HEK293 (cell line): ENCODE measurements at regions not wholly inside any gene's neighbourhood (a gene's known extent, or its start where the extent isn't known, plus 50 kb on each side); places are given as distances from the start of the nearest gene placed in this dataset.
A peak's percentile ranks its signal among the peaks of the same experiment; 100 is the strongest.

Experiments
- CTCF ChIA-PET: fragments of 350-600 bp; formaldehyde crosslinking; extraction: SDS; loops from one replicate; lab custom pipeline; 2021; ENCODE audit warnings: antibody characterized with exemption; lab: Yijun Ruan, JAX
- POLR2A ChIA-PET: fragments of 300-600 bp; formaldehyde crosslinking; extraction: SDS; loops from one replicate; lab custom pipeline; 2020; ENCODE audit warnings: antibody characterized with exemption, inconsistent platforms; lab: Yijun Ruan, JAX
- H3K27ac ChIP-seq: fragments of 200-500 bp; sonication (Bioruptor generic); 2 replicates; pipeline ENCODE4 v1.5.1; 2014; ENCODE audit warnings: low read depth, low read length, control low read depth, inconsistent platforms; ENCODE audit errors: extremely low read depth
- H3K36me3 ChIP-seq, 2 experiments: fragments of 200-500 bp in 1 of 2; sonication (Bioruptor generic) in 1 of 2; 1 replicate in 1 of 2; 2 replicates in 1 of 2; pipeline ENCODE4 v1.5.1; 2014 to 2017; ENCODE audit warnings: inconsistent platforms in 2 of 2, low read length in 2 of 2; ENCODE audit not compliant: control insufficient read depth in 2 of 2, insufficient read depth in 1 of 2
- H3K4me1 ChIP-seq: fragments of 200-500 bp; sonication (Bioruptor generic); 2 replicates; pipeline ENCODE4 v1.5.1; 2014; ENCODE audit warnings: mild to moderate bottlenecking, low read length, inconsistent platforms; ENCODE audit not compliant: control insufficient read depth, insufficient read depth
- H3K4me3 ChIP-seq: 2 replicates; pipeline ENCODE4 v1.5.1; 2011; ENCODE audit warnings: low read depth, mild to moderate bottlenecking, control low read depth, low read length, moderate library complexity
- H3K9me3 ChIP-seq: fragments of 200-500 bp; sonication (Bioruptor generic); 2 replicates; pipeline ENCODE4 v1.5.1; 2014; ENCODE audit warnings: low read depth, low read length, inconsistent platforms; ENCODE audit not compliant: control insufficient read depth, insufficient read depth
- EGR2 ChIP-seq: fragments of 450-650 bp; formaldehyde crosslinking; IDR thresholded peaks from 2 replicates; pipeline ENCODE4 v1.5.1; 2016; ENCODE audit warnings: low read depth, missing biosample characterization, missing genetic modification characterization
- GFI1B ChIP-seq: fragments of 450-650 bp; formaldehyde crosslinking; IDR thresholded peaks from 2 replicates; pipeline ENCODE4 v1.5.1; 2016; ENCODE audit warnings: missing biosample characterization, missing genetic modification characterization
- GLIS1 ChIP-seq: fragments of 450-650 bp; formaldehyde crosslinking; IDR thresholded peaks from 2 replicates; pipeline ENCODE4 v1.5.1; 2016; ENCODE audit warnings: missing biosample characterization, missing genetic modification characterization
- KLF17 ChIP-seq: fragments of 450-650 bp; formaldehyde crosslinking; IDR thresholded peaks from 2 replicates; pipeline ENCODE4 v1.5.1; 2016; ENCODE audit warnings: missing biosample characterization, missing genetic modification characterization
- KLF8 ChIP-seq: fragments of 450-650 bp; formaldehyde crosslinking; IDR thresholded peaks from 2 replicates; pipeline ENCODE4 v1.5.1; 2016; ENCODE audit warnings: missing biosample characterization, missing genetic modification characterization
- OSR2 ChIP-seq: fragments of 450-650 bp; formaldehyde crosslinking; IDR thresholded peaks from 2 replicates; pipeline ENCODE4 v1.5.1; 2016; ENCODE audit warnings: missing biosample characterization, missing genetic modification characterization
- WT1 ChIP-seq: fragments of 450-650 bp; formaldehyde crosslinking; IDR thresholded peaks from 2 replicates; pipeline ENCODE4 v1.5.1; 2016; ENCODE audit warnings: missing biosample characterization, missing genetic modification characterization
- ZBTB7A ChIP-seq: fragments of 450-650 bp; formaldehyde crosslinking; IDR thresholded peaks from 2 replicates; pipeline ENCODE4 v1.5.1; 2016; ENCODE audit warnings: low read depth, missing biosample characterization, missing genetic modification characterization
- ZIC2 ChIP-seq: fragments of 450-650 bp; formaldehyde crosslinking; IDR thresholded peaks from 2 replicates; pipeline ENCODE4 v1.5.1; 2016; ENCODE audit warnings: missing biosample characterization, missing genetic modification characterization
- ZNF174 ChIP-seq: fragments of 450-650 bp; formaldehyde crosslinking; IDR thresholded peaks from 2 replicates; pipeline ENCODE4 v1.5.0; 2017; ENCODE audit warnings: missing biosample characterization, mild to moderate bottlenecking, missing genetic modification characterization
- ZNF341 ChIP-seq: fragments of 450-650 bp; formaldehyde crosslinking; IDR thresholded peaks from 2 replicates; pipeline ENCODE4; 2016; ENCODE audit warnings: low read depth, missing biosample characterization, missing genetic modification characterization
- ZNF423 ChIP-seq: fragments of 450-650 bp; formaldehyde crosslinking; IDR thresholded peaks from 2 replicates; pipeline ENCODE4 v1.5.1; 2016; ENCODE audit warnings: missing biosample characterization, missing genetic modification characterization
- TF ChIP-seq, protein P1 (sequence below): fragments of 450-650 bp; formaldehyde crosslinking; IDR thresholded peaks from 2 replicates; pipeline ENCODE4 v1.5.1; 2017; ENCODE audit warnings: missing biosample characterization, missing genetic modification characterization
- TF ChIP-seq, protein P2 (sequence below): fragments of 450-650 bp; formaldehyde crosslinking; IDR thresholded peaks from 2 replicates; pipeline ENCODE4 v1.5.1; 2016; ENCODE audit warnings: missing biosample characterization, missing genetic modification characterization
- TF ChIP-seq, protein P3 (sequence below): fragments of 450-650 bp; formaldehyde crosslinking; conservative IDR thresholded peaks from 2 replicates; pipeline ENCODE4 v1.5.1; 2016; ENCODE audit warnings: low read depth, missing biosample characterization, missing genetic modification characterization

GRCh38 chr21:45352621-45353139 lies 52.3 kb upstream of the COL18A1 start:
- TF ChIP-seq, protein P1, sequence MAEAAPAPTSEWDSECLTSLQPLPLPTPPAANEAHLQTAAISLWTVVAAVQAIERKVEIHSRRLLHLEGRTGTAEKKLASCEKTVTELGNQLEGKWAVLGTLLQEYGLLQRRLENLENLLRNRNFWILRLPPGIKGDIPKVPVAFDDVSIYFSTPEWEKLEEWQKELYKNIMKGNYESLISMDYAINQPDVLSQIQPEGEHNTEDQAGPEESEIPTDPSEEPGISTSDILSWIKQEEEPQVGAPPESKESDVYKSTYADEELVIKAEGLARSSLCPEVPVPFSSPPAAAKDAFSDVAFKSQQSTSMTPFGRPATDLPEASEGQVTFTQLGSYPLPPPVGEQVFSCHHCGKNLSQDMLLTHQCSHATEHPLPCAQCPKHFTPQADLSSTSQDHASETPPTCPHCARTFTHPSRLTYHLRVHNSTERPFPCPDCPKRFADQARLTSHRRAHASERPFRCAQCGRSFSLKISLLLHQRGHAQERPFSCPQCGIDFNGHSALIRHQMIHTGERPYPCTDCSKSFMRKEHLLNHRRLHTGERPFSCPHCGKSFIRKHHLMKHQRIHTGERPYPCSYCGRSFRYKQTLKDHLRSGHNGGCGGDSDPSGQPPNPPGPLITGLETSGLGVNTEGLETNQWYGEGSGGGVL (tag by site-specific recombination) = no peak
- no peak for TF ChIP-seq KLF8 (tag by site-specific recombination)
- CTCF ChIA-PET = interaction anchor here (0.6 to 0.7 kb wide), 2 partner anchors 12 to 65 kb away, joined by 3 read pairs; no protein-coding TSS in a partner anchor
- Histone ChIP-seq H3K9me3 (no peaks in the 10 kb centered on the region), H3K4me1 (no peaks in the 10 kb centered on the region; the same call in 1 of the 2 replicates), H3K36me3 (no peaks in the 10 kb centered on the region), H3K27ac (no peak overlapping the region), H3K4me3 (no peak overlapping the region)
- POLR2A ChIA-PET = no interaction called here

- TF ChIP-seq OSR2 (tag by site-specific recombination) = peak; percentile 52; the same call in 1 of the 2 replicates
- TF ChIP-seq ZNF423 (tag by site-specific recombination) = peak; percentile 61; the same call in 1 of the 2 replicates
- peak; percentile 70 for TF ChIP-seq ZNF341 (tag by site-specific recombination)
- no peak for TF ChIP-seq ZBTB7A (tag by site-specific recombination)
- TF ChIP-seq KLF17 (tag by site-specific recombination) = peak; percentile 98
- TF ChIP-seq ZIC2 (tag by site-specific recombination) = peak; percentile 100
- peak; percentile 98 for TF ChIP-seq GLIS1 (tag by site-specific recombination)
- no peak for TF ChIP-seq GFI1B
- TF ChIP-seq ZNF174 (tag by site-specific recombination) = no peak
- TF ChIP-seq, protein P2, sequence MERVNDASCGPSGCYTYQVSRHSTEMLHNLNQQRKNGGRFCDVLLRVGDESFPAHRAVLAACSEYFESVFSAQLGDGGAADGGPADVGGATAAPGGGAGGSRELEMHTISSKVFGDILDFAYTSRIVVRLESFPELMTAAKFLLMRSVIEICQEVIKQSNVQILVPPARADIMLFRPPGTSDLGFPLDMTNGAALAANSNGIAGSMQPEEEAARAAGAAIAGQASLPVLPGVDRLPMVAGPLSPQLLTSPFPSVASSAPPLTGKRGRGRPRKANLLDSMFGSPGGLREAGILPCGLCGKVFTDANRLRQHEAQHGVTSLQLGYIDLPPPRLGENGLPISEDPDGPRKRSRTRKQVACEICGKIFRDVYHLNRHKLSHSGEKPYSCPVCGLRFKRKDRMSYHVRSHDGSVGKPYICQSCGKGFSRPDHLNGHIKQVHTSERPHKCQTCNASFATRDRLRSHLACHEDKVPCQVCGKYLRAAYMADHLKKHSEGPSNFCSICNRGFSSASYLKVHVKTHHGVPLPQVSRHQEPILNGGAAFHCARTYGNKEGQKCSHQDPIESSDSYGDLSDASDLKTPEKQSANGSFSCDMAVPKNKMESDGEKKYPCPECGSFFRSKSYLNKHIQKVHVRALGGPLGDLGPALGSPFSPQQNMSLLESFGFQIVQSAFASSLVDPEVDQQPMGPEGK (tag by site-specific recombination) = 0 out of 2 replicates have a peak, but pooled peaks have one; percentile 36
- TF ChIP-seq, protein P3, sequence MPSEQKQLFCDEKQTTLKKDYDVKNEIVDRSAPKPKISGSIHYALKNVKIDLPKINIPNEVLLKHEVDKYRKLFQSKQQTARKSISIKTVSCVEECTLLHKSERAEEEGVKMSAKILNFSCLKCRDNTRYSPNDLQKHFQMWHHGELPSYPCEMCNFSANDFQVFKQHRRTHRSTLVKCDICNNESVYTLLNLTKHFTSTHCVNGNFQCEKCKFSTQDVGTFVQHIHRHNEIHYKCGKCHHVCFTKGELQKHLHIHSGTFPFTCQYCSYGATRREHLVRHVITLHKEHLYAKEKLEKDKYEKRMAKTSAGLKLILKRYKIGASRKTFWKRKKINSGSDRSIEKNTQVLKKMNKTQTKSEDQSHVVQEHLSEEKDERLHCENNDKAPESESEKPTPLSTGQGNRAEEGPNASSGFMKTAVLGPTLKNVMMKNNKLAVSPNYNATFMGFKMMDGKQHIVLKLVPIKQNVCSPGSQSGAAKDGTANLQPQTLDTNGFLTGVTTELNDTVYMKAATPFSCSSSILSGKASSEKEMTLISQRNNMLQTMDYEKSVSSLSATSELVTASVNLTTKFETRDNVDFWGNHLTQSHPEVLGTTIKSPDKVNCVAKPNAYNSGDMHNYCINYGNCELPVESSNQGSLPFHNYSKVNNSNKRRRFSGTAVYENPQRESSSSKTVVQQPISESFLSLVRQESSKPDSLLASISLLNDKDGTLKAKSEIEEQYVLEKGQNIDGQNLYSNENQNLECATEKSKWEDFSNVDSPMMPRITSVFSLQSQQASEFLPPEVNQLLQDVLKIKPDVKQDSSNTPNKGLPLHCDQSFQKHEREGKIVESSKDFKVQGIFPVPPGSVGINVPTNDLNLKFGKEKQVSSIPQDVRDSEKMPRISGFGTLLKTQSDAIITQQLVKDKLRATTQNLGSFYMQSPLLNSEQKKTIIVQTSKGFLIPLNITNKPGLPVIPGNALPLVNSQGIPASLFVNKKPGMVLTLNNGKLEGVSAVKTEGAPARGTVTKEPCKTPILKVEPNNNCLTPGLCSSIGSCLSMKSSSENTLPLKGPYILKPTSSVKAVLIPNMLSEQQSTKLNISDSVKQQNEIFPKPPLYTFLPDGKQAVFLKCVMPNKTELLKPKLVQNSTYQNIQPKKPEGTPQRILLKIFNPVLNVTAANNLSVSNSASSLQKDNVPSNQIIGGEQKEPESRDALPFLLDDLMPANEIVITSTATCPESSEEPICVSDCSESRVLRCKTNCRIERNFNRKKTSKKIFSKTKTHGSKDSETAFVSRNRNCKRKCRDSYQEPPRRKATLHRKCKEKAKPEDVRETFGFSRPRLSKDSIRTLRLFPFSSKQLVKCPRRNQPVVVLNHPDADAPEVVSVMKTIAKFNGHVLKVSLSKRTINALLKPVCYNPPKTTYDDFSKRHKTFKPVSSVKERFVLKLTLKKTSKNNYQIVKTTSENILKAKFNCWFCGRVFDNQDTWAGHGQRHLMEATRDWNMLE (tag by site-specific recombination) = no peak
- TF ChIP-seq WT1 (tag by site-specific recombination) = peak; percentile 24; the same call in 1 of the 2 replicates
- peak; percentile 52 for TF ChIP-seq EGR2 (tag by site-specific recombination)
- H3K27ac ChIP-seq = no peak overlapping the region
- ChIA-PET CTCF (no interaction called here), POLR2A (no interaction called here)
- no peak overlapping the region for H3K4me3 ChIP-seq
- H3K9me3 ChIP-seq = no peaks in the 10 kb centered on the region
- no peaks in the 10 kb centered on the region for H3K36me3 ChIP-seq
- no peaks in the 10 kb centered on the region; the same call in 1 of the 2 replicates for H3K4me1 ChIP-seq
These were observed 51.8 kb upstream of the COL18A1 start for GRCh38 chr21:45353200-45353599.
